ENCODE measurements at regions not wholly inside any gene's neighbourhood (a gene's known extent, or its start where the extent isn't known, plus 50 kb on each side); places are given as distances from the start of the nearest gene placed in this dataset.

- DNase-seq = no peak
These were observed 299.7 kb downstream of the CWC27 start for GRCh38 chr5:65068410-65068809.

GRCh38 chr5:65070026-65070425 lies 301.3 kb downstream of the CWC27 start:
- TF ChIP-seq CTCF (IDR thresholded peaks at IDR 0.05; ENCODE audit: low read depth, low read length, missing control alignments) = no peak
- Histone ChIP-seq H3K4me3 (ENCODE audit: low read depth, low read length) (no peak overlapping the region), H3K36me3 (replicated peaks) (no peaks in the 10 kb centered on the region), H3K27ac (no peak overlapping the region), H3K27me3 (replicated peaks) (no peaks in the 10 kb centered on the region)
- DNase-seq = no peak
- in situ Hi-C loops (cut with HindIII; ENCODE audit: low pct_ligation_motif_present, low sequenced_read_pairs) = no loop called here

More at GRCh38 chr5:65068410-65068809, 299.7 kb downstream of the CWC27 start:
- in situ Hi-C loops (cut with HindIII; ENCODE audit: low pct_ligation_motif_present, low sequenced_read_pairs) = no loop called here
- no peaks in the 10 kb centered on the region for H3K27me3 ChIP-seq (replicated peaks)
- H3K36me3 ChIP-seq (replicated peaks) = no peaks in the 10 kb centered on the region
- TF ChIP-seq CTCF (IDR thresholded peaks at IDR 0.05; ENCODE audit: low read depth, low read length, missing control alignments) = no peak
- no peak overlapping the region for H3K4me3 ChIP-seq (ENCODE audit: low read depth, low read length)
- H3K27ac ChIP-seq = no peak overlapping the region

- H3K27me3 ChIP-seq (replicated peaks) = no peaks in the 10 kb centered on the region
- in situ Hi-C loops (cut with HindIII; ENCODE audit: low pct_ligation_motif_present, low sequenced_read_pairs) = no loop called here
- no peaks in the 10 kb centered on the region for H3K36me3 ChIP-seq (replicated peaks)
- TF ChIP-seq CTCF (IDR thresholded peaks at IDR 0.05; ENCODE audit: low read depth, low read length, missing control alignments) = no peak
- no peak overlapping the region for H3K4me3 ChIP-seq (ENCODE audit: low read depth, low read length)
- H3K27ac ChIP-seq = no peak overlapping the region
- DNase-seq = no peak
These were observed 304.1 kb downstream of the CWC27 start for GRCh38 chr5:65072850-65073249.

- no peaks in the 10 kb centered on the region for H3K36me3 ChIP-seq (replicated peaks)
- DNase-seq = peak; percentile 36
- H3K4me3 ChIP-seq (ENCODE audit: low read depth, low read length) = no peak overlapping the region
- no peaks in the 10 kb centered on the region for H3K27me3 ChIP-seq (replicated peaks)
- in situ Hi-C loops (cut with HindIII; ENCODE audit: low pct_ligation_motif_present, low sequenced_read_pairs) = no loop called here
- TF ChIP-seq CTCF (IDR thresholded peaks at IDR 0.05; ENCODE audit: low read depth, low read length, missing control alignments) = no peak
- no peak overlapping the region for H3K27ac ChIP-seq
These were observed 304.5 kb downstream of the CWC27 start for GRCh38 chr5:65073250-65073661.

- no peak for DNase-seq
- Histone ChIP-seq H3K4me3 (ENCODE audit: low read depth, low read length) (no peak overlapping the region), H3K27me3 (replicated peaks) (no peaks in the 10 kb centered on the region), H3K27ac (no peak overlapping the region), H3K36me3 (replicated peaks) (no peaks in the 10 kb centered on the region)
- TF ChIP-seq CTCF (IDR thresholded peaks at IDR 0.05; ENCODE audit: low read depth, low read length, missing control alignments) = no peak
- in situ Hi-C loops (cut with HindIII; ENCODE audit: low pct_ligation_motif_present, low sequenced_read_pairs) = no loop called here
These were observed 307.0 kb downstream of the CWC27 start for GRCh38 chr5:65075623-65076250.
